Fibroblast of the conjunctiva (primary cell): ENCODE measurements at regions not wholly inside any gene's neighbourhood (a gene's known extent, or its start where the extent isn't known, plus 50 kb on each side); places are given as distances from the start of the nearest gene placed in this dataset.

Source experiments
- DNase-seq: peaks from one replicate; pipeline ENCODE4 v3.0.0-alpha.2; 2010; ENCODE audit warnings: low read depth

GRCh38 chr10:131691481-131692090, 209.2 kb upstream of the PPP2R2D start:
- no peak for DNase-seq

DNA sequence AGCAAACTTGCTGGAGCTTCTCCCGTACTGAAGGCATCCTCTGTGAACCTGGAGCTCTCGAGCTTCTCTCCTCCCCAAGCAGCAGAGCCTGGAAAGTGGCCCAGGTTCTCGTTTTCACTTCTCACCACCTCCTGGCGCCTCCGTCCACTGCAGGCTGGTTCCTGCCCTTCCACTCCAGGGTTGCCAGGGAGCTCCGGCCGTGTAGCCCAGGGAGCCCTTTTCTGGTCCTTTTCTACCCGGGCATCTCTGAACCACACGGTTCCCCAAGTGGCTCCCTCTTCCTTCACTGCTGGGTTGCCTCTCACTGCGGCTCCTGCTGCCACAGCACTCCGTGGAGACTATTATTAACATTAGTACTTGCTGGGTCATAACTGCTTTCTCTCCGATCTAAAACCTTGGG, 208.6 kb upstream of the PPP2R2D start:
- DNase-seq, result no peak

DNA sequence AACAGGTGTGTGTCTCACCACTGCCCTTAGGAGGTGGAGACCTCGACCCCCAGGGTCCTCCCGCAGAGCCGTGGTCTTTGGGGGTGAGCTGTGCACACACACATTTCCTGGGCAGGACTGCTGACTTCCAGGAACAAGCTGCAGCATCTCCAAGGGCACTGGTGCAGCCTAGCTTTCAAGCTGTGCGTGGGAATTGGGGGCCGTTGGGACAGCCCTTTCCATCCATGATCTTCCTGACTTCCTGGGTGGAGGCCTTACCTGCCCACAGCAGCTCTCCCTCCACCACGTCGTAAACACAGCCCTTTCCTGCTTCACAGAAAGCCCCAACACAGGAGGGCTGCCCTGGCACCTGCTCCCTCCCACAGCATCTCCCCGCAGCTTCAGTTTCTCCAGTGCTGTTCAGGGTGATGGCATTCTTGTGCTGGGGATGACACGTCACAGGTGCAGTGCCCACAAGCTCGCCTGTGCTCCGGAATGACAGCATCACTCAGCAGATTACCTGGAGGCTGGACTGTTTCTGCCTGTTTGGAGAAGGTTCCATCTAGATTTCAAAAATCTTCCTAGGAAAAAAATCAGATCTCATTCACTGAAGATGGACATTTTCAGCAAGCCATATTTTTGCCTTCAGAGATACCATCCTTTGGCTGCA, 208.0 kb upstream of the PPP2R2D start:
- DNase-seq, result no peak

DNA sequence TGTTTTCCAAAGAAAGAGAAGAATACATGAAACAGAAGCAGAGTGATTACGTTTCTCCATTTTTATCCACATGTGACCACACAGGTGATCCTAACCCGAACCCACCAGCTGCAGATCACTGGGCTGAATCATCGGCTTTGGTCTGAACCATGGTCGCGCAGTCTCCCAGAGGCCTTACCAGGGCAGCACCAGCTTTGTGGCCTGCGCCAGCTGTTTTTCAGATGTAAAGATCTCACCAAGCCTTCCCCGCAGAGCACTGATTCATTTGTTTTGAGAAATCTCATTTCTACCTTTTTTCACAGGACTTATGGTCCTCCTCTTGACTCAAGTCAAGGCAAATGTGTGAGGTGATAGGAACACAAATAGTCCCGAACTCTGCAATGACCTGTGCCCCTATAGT, 207.0 kb upstream of the PPP2R2D start:
- no peak for DNase-seq

DNA sequence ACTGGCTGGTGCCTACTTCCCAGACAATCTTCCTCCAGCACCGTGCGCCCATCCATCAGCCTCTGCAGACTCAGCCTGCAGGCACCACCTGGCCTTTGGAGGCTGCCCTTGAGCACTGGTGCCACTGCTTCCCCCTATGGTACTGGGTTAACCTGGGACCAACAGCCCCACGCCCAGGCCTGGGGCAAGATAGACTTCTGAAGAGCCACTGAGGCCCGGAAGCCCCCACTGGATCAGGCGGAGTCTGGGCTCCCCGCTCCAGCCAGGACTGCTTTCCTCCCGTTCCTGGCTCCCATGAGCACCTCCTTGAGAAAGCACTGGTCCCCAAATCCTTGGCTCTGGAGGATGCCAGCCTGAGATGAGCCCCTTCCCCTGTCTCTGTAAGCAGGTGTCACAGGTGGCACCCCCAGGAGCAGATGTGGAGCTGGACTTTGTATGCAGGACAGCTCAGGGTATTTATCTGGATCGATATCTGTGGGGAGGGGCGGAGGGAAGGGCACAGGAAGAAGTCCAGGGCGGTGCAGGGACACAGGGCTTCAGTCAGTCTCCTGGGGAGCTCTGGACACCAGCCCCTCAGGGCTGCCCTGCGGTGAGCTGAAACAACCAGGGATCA, 206.5 kb upstream of the PPP2R2D start:
- no peak for DNase-seq

GRCh38 chr10:131694781-131695495, 205.9 kb upstream of the PPP2R2D start:
- no peak for DNase-seq

GRCh38 chr10:131695496-131696165, 205.2 kb upstream of the PPP2R2D start:
- DNase-seq, result no peak

DNA sequence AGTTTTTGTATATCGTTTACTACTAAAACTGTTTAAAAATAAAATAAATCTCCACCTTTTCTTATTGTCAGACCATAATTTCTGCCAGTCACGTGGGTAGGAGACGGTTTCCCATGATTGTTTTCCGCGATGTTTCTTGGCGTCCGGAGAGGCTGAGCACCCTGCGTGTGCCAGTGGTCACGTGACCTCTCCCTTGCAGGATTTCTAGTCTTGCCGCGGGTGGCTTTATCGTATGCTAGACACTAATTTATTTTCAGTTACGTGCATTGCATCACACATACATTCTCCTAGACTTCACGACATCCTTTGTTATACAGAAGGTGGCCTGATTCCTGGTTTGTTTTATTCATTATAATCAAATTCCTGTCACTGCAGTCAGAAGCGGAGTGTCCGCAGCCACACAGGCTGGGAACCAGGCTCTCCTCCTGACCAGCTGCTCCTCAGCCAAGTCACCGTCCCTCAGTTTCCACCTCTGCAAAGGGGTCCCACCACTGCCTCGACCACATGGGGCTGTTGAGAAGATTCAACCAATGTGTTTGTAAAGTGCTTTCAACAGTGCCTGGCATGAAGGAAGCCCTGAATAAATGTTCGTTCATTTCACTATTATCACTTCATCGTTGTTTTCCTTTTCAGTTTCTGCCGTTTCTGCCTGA, 203.2 kb upstream of the PPP2R2D start:
- no peak for DNase-seq

- DNase-seq, result no peak
Measured at GRCh38 chr10:131698232-131698631, 202.6 kb upstream of the PPP2R2D start.

DNA sequence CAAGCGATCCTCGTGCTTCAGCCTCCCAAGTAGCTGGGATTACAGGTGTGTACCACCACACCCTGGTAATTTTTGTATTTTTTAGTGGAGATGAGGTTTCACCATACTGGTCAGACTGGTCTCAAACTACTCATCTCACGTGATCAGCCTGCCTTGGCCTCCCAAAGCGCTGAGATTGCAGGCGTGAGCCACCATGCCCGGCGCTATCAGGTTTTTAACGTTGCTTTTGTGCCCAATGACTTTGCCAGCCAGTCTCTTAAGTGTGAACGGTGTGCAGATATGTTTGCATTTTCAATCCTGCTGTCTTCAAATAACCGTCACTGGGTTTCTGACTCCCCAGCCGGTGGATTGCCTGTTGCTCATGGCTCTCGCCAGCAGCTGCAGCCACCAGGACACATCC, 201.8 kb upstream of the PPP2R2D start:
- no peak for DNase-seq

- no peak for DNase-seq
Measured at GRCh38 chr10:131700032-131700431, 200.8 kb upstream of the PPP2R2D start.

DNA sequence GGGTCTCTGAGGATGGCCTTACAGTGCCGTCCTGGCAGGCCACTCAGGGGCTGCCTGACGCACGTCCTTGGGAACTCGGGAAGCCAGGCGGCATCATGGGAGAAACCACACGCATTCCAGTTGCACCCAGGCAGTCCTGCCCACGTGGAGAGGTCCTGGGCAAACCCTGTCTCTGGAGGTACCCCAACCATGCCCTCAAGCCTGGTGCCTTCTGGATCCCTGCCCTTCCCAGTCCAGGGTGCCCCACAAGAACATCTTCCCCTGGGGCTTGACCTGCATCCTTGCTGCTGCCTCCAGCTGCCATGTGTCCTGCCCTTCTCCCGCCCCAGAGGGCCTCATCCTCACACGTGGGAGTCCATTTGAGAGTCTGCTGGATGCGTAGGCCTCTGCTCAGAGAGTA, 200.3 kb upstream of the PPP2R2D start:
- no peak for DNase-seq

- DNase-seq, result no peak
Measured at GRCh38 chr10:131701131-131701947, 199.5 kb upstream of the PPP2R2D start.

- no peak for DNase-seq
Measured at GRCh38 chr10:131702531-131703356, 198.1 kb upstream of the PPP2R2D start.

DNA sequence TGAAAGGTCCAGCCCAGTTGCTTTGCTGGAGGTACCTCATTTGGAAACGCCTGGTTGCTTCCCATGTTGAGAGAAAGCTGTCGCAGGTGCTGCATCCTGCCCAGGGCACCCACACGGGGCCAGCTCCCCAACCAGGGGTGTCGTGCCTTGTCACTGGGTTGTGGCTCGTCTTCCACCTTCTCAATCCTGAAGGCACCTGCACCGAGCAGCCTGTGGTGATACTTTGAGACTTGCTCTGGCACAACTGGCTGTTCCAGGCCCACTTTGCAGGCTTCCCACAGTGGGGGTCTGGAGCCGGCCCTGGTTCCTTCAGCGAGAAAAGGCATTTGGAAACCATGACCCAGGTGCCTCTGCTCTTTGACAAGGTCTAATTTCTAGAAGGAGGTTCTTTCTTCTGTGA, 197.3 kb upstream of the PPP2R2D start:
- DNase-seq, result no peak

GRCh38 chr10:131703941-131704340, 196.9 kb upstream of the PPP2R2D start:
- no peak for DNase-seq

DNA sequence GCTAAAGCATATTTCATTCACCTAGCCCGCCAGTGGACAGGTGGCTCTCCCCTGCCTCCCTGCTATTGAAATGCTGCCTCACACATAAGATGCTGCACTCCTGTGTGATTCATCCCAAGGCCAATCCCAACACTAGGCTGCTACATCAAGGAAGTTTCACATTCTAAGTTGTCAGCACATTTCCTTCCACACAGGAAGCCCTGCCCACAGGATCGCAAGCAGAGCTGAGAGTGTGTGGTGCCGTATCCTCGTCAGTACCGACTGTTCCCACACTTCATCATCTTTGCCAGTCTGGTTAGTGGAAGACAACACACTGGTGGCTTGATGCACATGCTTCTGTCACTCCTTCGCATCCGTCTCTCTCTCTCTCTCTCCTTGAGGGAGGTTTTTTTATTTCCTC, 194.3 kb upstream of the PPP2R2D start:
- no peak for DNase-seq

DNA sequence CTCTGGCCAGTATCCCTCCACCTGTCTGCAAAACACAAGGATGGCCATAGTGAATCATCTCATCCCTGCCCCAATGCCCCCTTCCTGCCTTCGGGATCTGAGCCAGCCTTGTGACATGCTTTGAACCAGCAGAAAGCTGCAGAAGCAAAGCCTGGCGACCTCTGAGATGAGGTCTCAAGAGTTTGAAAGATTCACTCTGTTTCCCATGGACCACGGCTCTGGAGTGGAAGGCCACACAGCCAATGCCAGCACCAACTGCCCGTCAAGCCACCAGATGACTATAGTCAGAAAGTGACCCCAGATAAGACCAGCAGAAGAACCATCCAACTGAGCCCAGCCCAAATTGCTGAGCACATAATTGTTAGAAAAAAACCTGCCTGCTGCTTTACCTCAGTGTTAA, 193.9 kb upstream of the PPP2R2D start:
- no peak for DNase-seq

DNA sequence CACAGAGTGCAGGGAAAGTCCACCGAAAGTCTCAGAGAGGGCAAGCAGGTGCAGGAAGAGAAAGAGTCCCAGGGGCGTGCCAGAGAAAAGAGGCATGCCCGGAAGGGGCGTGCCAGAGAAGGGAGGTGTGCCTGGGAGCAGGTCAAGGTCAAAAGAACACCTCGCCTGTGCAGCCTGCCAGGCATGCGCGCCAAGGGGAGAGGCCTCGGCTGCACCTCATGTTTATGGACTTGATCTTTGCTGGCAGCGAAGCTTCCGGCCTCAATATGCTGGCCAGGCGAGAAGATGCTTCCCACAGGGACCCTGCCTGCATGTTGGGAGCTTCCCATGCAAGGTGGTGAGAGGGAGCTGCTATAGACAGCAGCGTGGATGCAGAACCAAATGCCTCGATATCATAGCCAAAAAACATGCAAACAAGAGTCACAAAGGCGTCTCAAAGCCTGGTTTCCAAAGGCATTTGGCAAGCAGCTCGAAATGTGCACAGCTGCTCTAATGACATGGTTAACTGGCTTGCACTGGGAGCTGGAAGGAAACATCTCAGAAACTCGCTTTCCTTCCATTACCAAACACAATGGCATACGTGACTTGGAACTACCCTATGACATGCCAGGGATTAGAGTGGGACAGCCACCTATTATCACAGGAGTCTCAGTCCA, 192.5 kb upstream of the PPP2R2D start:
- DNase-seq, result no peak
